ENCODE measurements at regions not wholly inside any gene's neighbourhood (a gene's known extent, or its start where the extent isn't known, plus 50 kb on each side); places are given as distances from the start of the nearest gene placed in this dataset.

DNA sequence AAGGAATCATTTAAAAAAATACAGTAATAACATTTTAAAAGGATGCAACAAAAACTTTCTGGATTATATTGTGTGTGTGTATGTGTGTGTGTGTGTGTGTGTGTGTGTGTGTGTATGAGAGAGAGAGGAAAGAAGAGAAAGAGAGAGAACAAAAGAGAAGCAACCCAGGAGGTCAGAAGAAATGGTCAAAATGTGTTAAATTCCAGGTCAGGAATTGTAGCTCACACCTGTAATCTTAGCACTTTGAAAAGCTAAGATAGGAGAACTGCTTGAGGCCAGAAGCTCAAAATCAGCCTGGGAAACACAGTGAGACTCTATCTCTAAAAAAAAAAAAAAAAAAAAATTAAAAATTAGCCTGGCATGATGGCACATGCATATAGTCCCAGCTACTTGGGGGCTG lies 311.8 kb upstream of the CDH12 start (continued):
- TF ChIP-seq AGO2 (optimal IDR thresholded peaks at IDR 0.05; ENCODE audit: low read depth, low read length): no peak

DNA sequence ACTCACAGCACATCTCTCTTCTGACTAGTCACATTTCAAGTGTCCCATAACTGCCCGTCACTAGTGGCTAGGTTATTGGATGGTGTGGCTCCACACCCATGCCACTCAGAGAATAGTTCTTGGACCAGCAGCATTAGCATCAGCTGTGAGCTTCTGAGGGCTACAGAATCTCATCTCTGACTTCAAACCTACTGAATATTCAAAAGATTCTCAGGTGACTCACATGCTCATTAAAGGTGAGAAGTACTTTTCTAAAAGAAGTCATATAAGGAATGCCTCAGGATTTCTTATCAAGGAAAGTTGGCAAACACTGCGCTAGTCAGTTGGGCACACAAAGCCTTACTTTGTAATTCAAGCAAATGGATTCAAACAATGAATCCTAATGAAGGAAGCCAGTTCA lies 305.0 kb upstream of the CDH12 start:
- intact Hi-C loops (cut with micrococcal nuclease; ENCODE audit: unreplicated experiment): no loop called here
- no peak overlapping the region for H3K4me3 ChIP-seq (replicated peaks in 1 of 3; ENCODE audit: insufficient read depth in 1 of 3, low read depth in 2 of 3, low read length in 3 of 3)
- ChIA-PET CTCF (ENCODE audit: low intra/inter-chr PET ratio, low total read pairs) (no interaction called here), POLR2A (no interaction called here)
- 46% methylated on average over 2 of the region's 2 CpGs for WGBS (ENCODE audit: low lambda C conversion rate)
- TF ChIP-seq, protein P1, sequence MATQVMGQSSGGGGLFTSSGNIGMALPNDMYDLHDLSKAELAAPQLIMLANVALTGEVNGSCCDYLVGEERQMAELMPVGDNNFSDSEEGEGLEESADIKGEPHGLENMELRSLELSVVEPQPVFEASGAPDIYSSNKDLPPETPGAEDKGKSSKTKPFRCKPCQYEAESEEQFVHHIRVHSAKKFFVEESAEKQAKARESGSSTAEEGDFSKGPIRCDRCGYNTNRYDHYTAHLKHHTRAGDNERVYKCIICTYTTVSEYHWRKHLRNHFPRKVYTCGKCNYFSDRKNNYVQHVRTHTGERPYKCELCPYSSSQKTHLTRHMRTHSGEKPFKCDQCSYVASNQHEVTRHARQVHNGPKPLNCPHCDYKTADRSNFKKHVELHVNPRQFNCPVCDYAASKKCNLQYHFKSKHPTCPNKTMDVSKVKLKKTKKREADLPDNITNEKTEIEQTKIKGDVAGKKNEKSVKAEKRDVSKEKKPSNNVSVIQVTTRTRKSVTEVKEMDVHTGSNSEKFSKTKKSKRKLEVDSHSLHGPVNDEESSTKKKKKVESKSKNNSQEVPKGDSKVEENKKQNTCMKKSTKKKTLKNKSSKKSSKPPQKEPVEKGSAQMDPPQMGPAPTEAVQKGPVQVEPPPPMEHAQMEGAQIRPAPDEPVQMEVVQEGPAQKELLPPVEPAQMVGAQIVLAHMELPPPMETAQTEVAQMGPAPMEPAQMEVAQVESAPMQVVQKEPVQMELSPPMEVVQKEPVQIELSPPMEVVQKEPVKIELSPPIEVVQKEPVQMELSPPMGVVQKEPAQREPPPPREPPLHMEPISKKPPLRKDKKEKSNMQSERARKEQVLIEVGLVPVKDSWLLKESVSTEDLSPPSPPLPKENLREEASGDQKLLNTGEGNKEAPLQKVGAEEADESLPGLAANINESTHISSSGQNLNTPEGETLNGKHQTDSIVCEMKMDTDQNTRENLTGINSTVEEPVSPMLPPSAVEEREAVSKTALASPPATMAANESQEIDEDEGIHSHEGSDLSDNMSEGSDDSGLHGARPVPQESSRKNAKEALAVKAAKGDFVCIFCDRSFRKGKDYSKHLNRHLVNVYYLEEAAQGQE (IDR thresholded peaks at IDR 0.05; ENCODE audit: borderline replicate concordance in 1 of 2, low read depth in 1 of 2, low read length in 2 of 2): no peak
- no peak for TF ChIP-seq ZNF343 (CRISPR knock-in tag; IDR thresholded peaks at IDR 0.05)
- TF ChIP-seq, protein P2, sequence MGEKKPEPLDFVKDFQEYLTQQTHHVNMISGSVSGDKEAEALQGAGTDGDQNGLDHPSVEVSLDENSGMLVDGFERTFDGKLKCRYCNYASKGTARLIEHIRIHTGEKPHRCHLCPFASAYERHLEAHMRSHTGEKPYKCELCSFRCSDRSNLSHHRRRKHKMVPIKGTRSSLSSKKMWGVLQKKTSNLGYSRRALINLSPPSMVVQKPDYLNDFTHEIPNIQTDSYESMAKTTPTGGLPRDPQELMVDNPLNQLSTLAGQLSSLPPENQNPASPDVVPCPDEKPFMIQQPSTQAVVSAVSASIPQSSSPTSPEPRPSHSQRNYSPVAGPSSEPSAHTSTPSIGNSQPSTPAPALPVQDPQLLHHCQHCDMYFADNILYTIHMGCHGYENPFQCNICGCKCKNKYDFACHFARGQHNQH (CRISPR knock-in tag; IDR thresholded peaks at IDR 0.05): no peak
- no peak for TF ChIP-seq ZNF143 (CRISPR knock-in tag; IDR thresholded peaks at IDR 0.05)
- H3K27me3 ChIP-seq (ENCODE audit: control insufficient read depth in 1 of 2, insufficient read depth in 2 of 2, low read length in 2 of 2): no peaks in the 10 kb centered on the region
- H4K20me1 ChIP-seq (ENCODE audit: insufficient read depth, low read length): no peaks in the 10 kb centered on the region
- FAIRE-seq (no peak), ATAC-seq (no peak), DNase-seq (ENCODE audit: low spot score) (no peak)
- no peaks in the 10 kb centered on the region for H3K9me3 ChIP-seq (ENCODE audit: low read length)
- H3K79me2 ChIP-seq (ENCODE audit: insufficient read depth, low read length): no peaks in the 10 kb centered on the region
- H3K4me1 ChIP-seq (ENCODE audit: insufficient read depth, low read length): no peaks in the 10 kb centered on the region
- H3K9ac ChIP-seq (ENCODE audit: insufficient read depth, low read depth, low read length): no peak overlapping the region
- no peak overlapping the region for H3K4me2 ChIP-seq (ENCODE audit: low read depth, low read length)
- H2AFZ ChIP-seq (ENCODE audit: low read length): no peak overlapping the region
- no peaks in the 10 kb centered on the region for H3K36me3 ChIP-seq (replicated peaks in 1 of 2; ENCODE audit: control insufficient read depth in 1 of 2, insufficient read depth in 2 of 2, low read length in 2 of 2)
- BruUV-seq (replicated peaks): no TSS peak
- no peak overlapping the region for H3K27ac ChIP-seq (ENCODE audit: extremely low read length, insufficient read depth, low read length)
- in situ Hi-C loops (cut with HindIII; ENCODE audit: extremely low pct_ligation_motif_present, low pct_unique_long_range_greater_than_20kb): no loop called here

All from HepG2 (cell line).